GM21381 (cell line): ENCODE measurements at regions not wholly inside any gene's neighbourhood (a gene's known extent, or its start where the extent isn't known, plus 50 kb on each side); places are given as distances from the start of the nearest gene placed in this dataset.
"Not testable (repeated sequence)": the region's sequence is repeated elsewhere in the genome, so short reads cannot be mapped to it uniquely, and the experiment has no call there.

Experiments used
- ATAC-seq: cut with Tn5 transposase; IDR thresholded peaks from one replicate; pipeline ENCODE4 v1.9.1; 2021; ENCODE audit warnings: mild to moderate bottlenecking, moderate library complexity; ENCODE audit not compliant: unreplicated experiment

GRCh38 chr14:97068293-97068692, 271.1 kb downstream of the VRK1 start:
- ATAC-seq: not testable (repeated sequence)

- no peak for ATAC-seq
Observed at GRCh38 chr14:97070259-97070658, 273.1 kb downstream of the VRK1 start.

- ATAC-seq: no peak
Observed at GRCh38 chr14:97071177-97071576, 274.0 kb downstream of the VRK1 start.

GRCh38 chr14:97073622-97074021, 276.4 kb downstream of the VRK1 start:
- ATAC-seq: no peak

- ATAC-seq: no peak
Observed at GRCh38 chr14:97074456-97074855, 277.3 kb downstream of the VRK1 start.

- no peak for ATAC-seq
Observed at GRCh38 chr14:97074856-97075255, 277.7 kb downstream of the VRK1 start.

- peak; percentile 83 for ATAC-seq
Observed at GRCh38 chr14:97077253-97077653, 280.1 kb downstream of the VRK1 start.

GRCh38 chr14:97077687-97078086, 280.5 kb downstream of the VRK1 start:
- peak; percentile 18 for ATAC-seq

GRCh38 chr14:97080991-97081390, 283.8 kb downstream of the VRK1 start:
- no peak for ATAC-seq

- ATAC-seq: no peak
Observed at GRCh38 chr14:97095269-97095668, 298.1 kb downstream of the VRK1 start.

GRCh38 chr14:97097296-97097695, 300.1 kb downstream of the VRK1 start:
- no peak for ATAC-seq

- no peak for ATAC-seq
Observed at GRCh38 chr14:97100306-97100705, 303.1 kb downstream of the VRK1 start.

GRCh38 chr14:97101561-97101960, 304.4 kb downstream of the VRK1 start:
- no peak for ATAC-seq

GRCh38 chr14:97104029-97104428, 306.8 kb downstream of the VRK1 start:
- ATAC-seq: no peak

GRCh38 chr14:97106166-97106565, 309.0 kb downstream of the VRK1 start:
- no peak for ATAC-seq

GRCh38 chr14:97106609-97107008, 309.4 kb downstream of the VRK1 start:
- no peak for ATAC-seq

GRCh38 chr14:97107080-97107479, 309.9 kb downstream of the VRK1 start:
- ATAC-seq: no peak

- no peak for ATAC-seq
Observed at GRCh38 chr14:97107760-97108159, 310.6 kb downstream of the VRK1 start.

GRCh38 chr14:97109234-97109633, 312.1 kb downstream of the VRK1 start:
- no peak for ATAC-seq

- ATAC-seq: no peak
Observed at GRCh38 chr14:97113339-97113738, 316.2 kb downstream of the VRK1 start.

GRCh38 chr14:97116546-97116945, 319.4 kb downstream of the VRK1 start:
- no peak for ATAC-seq

- no peak for ATAC-seq
Observed at GRCh38 chr14:97117693-97118092, 320.5 kb downstream of the VRK1 start.

- ATAC-seq: no peak
Observed at GRCh38 chr14:97120204-97120603, 323.0 kb downstream of the VRK1 start.

GRCh38 chr14:97120611-97121031, 323.4 kb downstream of the VRK1 start:
- ATAC-seq: no peak
